ENCODE measurements at regions not wholly inside any gene's neighbourhood (a gene's known extent, or its start where the extent isn't known, plus 50 kb on each side); places are given as distances from the start of the nearest gene placed in this dataset.

DNA sequence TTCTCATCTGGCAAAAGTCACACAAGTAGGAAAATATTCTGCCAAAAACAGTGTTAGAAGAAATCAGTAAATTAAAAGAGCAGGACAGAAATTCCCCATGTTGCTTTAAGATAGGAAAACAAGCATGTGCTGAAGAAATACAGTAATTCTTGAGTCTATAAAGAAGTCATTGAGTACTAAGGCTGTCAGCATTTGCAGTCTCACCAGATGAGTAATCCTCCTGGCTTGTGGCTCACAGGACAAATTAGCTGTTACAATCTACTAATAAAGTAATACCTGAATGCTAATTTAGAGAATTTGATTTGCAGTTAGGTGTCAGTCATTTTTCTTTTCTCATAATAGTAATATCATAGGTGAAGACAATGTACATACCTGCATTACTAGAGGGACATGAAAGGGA, 1158.9 kb upstream of the CELF2 start:
- H3K27ac ChIP-seq (ENCODE audit: low read depth, low read length) = no peak overlapping the region
- H2AFZ ChIP-seq (ENCODE audit: low read depth, low read length, severe bottlenecking) = no peak overlapping the region
- H3K9me3 ChIP-seq (ENCODE audit: insufficient read depth, low read length) = no peaks in the 10 kb centered on the region
- no peaks in the 10 kb centered on the region for H3K9me2 ChIP-seq (replicated peaks; ENCODE audit: insufficient read depth, low read length)
- no peak overlapping the region for H3K9ac ChIP-seq (ENCODE audit: low read length)
- no peaks in the 10 kb centered on the region for H3K27me3 ChIP-seq (ENCODE audit: low read length)
- no peaks in the 10 kb centered on the region for H4K20me1 ChIP-seq (ENCODE audit: low read depth, low read length)
- no peaks in the 10 kb centered on the region for H3F3A ChIP-seq (ENCODE audit: insufficient read depth)
- TF ChIP-seq EZH2phosphoT487 (conservative IDR thresholded peaks at IDR 0.05; ENCODE audit: low read length) = no peak
- TF ChIP-seq, protein P1, sequence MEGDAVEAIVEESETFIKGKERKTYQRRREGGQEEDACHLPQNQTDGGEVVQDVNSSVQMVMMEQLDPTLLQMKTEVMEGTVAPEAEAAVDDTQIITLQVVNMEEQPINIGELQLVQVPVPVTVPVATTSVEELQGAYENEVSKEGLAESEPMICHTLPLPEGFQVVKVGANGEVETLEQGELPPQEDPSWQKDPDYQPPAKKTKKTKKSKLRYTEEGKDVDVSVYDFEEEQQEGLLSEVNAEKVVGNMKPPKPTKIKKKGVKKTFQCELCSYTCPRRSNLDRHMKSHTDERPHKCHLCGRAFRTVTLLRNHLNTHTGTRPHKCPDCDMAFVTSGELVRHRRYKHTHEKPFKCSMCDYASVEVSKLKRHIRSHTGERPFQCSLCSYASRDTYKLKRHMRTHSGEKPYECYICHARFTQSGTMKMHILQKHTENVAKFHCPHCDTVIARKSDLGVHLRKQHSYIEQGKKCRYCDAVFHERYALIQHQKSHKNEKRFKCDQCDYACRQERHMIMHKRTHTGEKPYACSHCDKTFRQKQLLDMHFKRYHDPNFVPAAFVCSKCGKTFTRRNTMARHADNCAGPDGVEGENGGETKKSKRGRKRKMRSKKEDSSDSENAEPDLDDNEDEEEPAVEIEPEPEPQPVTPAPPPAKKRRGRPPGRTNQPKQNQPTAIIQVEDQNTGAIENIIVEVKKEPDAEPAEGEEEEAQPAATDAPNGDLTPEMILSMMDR (IDR thresholded peaks at IDR 0.05; ENCODE audit: insufficient read depth, low read length, poor library complexity, severe bottlenecking) = no peak
- no peak overlapping the region for H3K4me3 ChIP-seq (ENCODE audit: insufficient read depth, low read length, poor library complexity, severe bottlenecking)
- H3K79me2 ChIP-seq (ENCODE audit: insufficient read depth, low read length) = no peaks in the 10 kb centered on the region
- H3K4me2 ChIP-seq (ENCODE audit: low read depth, low read length, poor library complexity, severe bottlenecking) = no peak overlapping the region
- H3K36me3 ChIP-seq (ENCODE audit: low read length) = no peaks in the 10 kb centered on the region

DNA sequence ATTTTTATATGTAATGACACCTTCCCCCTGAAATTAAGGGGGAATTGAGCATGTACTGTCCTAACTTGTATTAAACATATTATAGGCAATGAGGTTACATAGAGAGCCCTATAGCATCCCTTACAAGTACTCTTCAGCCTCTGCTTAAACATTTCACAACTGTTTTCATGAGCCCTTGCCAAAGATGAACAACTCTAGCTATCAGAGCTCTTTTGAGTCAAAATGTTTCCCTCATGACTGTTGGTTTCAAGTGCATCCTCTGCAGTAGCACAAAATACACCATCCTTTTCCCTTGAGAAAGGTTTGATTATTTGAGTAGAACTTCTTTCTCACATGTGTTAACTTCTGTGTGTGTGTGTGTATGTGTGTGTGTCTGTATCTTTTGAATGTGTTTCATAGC, 1157.6 kb upstream of the CELF2 start:
- no peaks in the 10 kb centered on the region for H3K9me3 ChIP-seq (ENCODE audit: insufficient read depth, low read length)
- no peak overlapping the region for H3K27ac ChIP-seq (ENCODE audit: low read depth, low read length)
- H3K36me3 ChIP-seq (ENCODE audit: low read length) = no peaks in the 10 kb centered on the region
- no peak overlapping the region for H3K9ac ChIP-seq (ENCODE audit: low read length)
- H3K79me2 ChIP-seq (ENCODE audit: insufficient read depth, low read length) = no peaks in the 10 kb centered on the region
- H3K4me3 ChIP-seq (ENCODE audit: insufficient read depth, low read length, poor library complexity, severe bottlenecking) = no peak overlapping the region
- no peak overlapping the region for H2AFZ ChIP-seq (ENCODE audit: low read depth, low read length, severe bottlenecking)
- no peaks in the 10 kb centered on the region for H3F3A ChIP-seq (ENCODE audit: insufficient read depth)
- H3K4me2 ChIP-seq (ENCODE audit: low read depth, low read length, poor library complexity, severe bottlenecking) = no peak overlapping the region
- TF ChIP-seq, protein P1 (IDR thresholded peaks at IDR 0.05; ENCODE audit: insufficient read depth, low read length, poor library complexity, severe bottlenecking) = no peak
- TF ChIP-seq EZH2phosphoT487 (conservative IDR thresholded peaks at IDR 0.05; ENCODE audit: low read length) = no peak
- H3K9me2 ChIP-seq (replicated peaks; ENCODE audit: insufficient read depth, low read length) = no peaks in the 10 kb centered on the region
- H3K27me3 ChIP-seq (ENCODE audit: low read length) = no peaks in the 10 kb centered on the region
- no peaks in the 10 kb centered on the region for H4K20me1 ChIP-seq (ENCODE audit: low read depth, low read length)

DNA sequence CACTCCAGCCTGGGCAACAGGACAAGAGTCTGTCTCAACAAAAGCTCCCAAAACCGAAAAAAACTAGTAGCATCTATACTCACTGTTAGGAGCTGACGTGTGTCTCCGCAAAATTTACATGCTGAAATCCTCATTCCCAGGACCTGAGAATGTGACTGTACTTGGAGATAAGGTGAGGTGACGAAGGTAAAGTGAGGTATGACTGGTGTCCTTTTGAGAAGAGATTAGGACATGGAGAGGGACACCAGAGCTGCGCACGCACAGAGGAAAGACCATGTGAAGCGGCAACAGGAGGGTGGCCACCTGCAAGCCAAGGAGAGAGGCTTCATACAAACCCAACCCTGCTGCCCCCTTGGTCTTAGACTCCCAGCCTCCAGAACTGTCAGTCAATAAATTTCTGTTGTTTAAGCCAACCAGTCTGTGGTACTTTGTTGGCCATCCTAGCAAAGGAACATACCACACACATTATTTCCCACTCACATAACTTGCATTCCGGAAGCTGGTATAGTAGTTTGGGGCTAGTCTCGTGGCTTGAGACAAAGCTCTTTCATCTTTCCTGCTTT, 1154.0 kb upstream of the CELF2 start:
- no peaks in the 10 kb centered on the region for H3F3A ChIP-seq (ENCODE audit: insufficient read depth)
- no peaks in the 10 kb centered on the region for H3K9me3 ChIP-seq (ENCODE audit: insufficient read depth, low read length)
- H3K4me2 ChIP-seq (ENCODE audit: low read depth, low read length, poor library complexity, severe bottlenecking) = no peak overlapping the region
- no peak overlapping the region for H3K9ac ChIP-seq (ENCODE audit: low read length)
- no peak overlapping the region for H3K4me3 ChIP-seq (ENCODE audit: insufficient read depth, low read length, poor library complexity, severe bottlenecking)
- H2AFZ ChIP-seq (ENCODE audit: low read depth, low read length, severe bottlenecking) = no peak overlapping the region
- no peak overlapping the region for H3K27ac ChIP-seq (ENCODE audit: low read depth, low read length)
- H3K9me2 ChIP-seq (replicated peaks; ENCODE audit: insufficient read depth, low read length) = no peaks in the 10 kb centered on the region
- H3K36me3 ChIP-seq (ENCODE audit: low read length) = no peaks in the 10 kb centered on the region
- no peaks in the 10 kb centered on the region for H3K27me3 ChIP-seq (ENCODE audit: low read length)
- no peaks in the 10 kb centered on the region for H4K20me1 ChIP-seq (ENCODE audit: low read depth, low read length)
- no peaks in the 10 kb centered on the region for H3K79me2 ChIP-seq (ENCODE audit: insufficient read depth, low read length)
- TF ChIP-seq EZH2phosphoT487 (conservative IDR thresholded peaks at IDR 0.05; ENCODE audit: low read length) = no peak
- TF ChIP-seq, protein P1 (IDR thresholded peaks at IDR 0.05; ENCODE audit: insufficient read depth, low read length, poor library complexity, severe bottlenecking) = no peak
